IMR-90 (cell line): ENCODE measurements at regions not wholly inside any gene's neighbourhood (a gene's known extent, or its start where the extent isn't known, plus 50 kb on each side); places are given as distances from the start of the nearest gene placed in this dataset.

ENCODE experiments used
- ATAC-seq: fragments of 200-7000 bp; cut with Tn5 transposase; 2 replicates; pipeline ENCODE4 v1.9.1; 2020; ENCODE audit warnings: low read depth, mild to moderate bottlenecking, moderate library complexity
- BruUV-seq: library from RNA; stranded (reverse); fragments of 400-500 nt; replicated peaks from 2 replicates; lab custom pipeline; 2021; lab: Mats Ljungman, UMichigan
- CTCF ChIA-PET: fragments of 300-600 bp; formaldehyde crosslinking; extraction: SDS; loops from one replicate; lab custom pipeline; 2021; ENCODE audit warnings: antibody characterized with exemption; lab: Yijun Ruan, JAX
- POLR2A ChIA-PET: fragments of 300-600 bp; sonication (Branson Sonifier 250); formaldehyde crosslinking; loops from one replicate; lab custom pipeline; 2022; ENCODE audit warnings: antibody characterized with exemption; ENCODE audit not compliant: unreplicated experiment; lab: Charles Lee
- DNase-seq: peaks from one replicate; pipeline ENCODE4 v3.0.0; 2013
- H2AFZ ChIP-seq: replicated peaks from 2 replicates; pipeline ENCODE3; 2013; ENCODE audit warnings: low read length, mild to moderate bottlenecking; ENCODE audit not compliant: poor library complexity
- H2AK5ac ChIP-seq: 2 replicates; pipeline ENCODE4 v1.6.1; 2013; ENCODE audit warnings: low read depth, low read length, inconsistent platforms
- H2AK9ac ChIP-seq: replicated peaks from 2 replicates; pipeline ENCODE3; 2013; ENCODE audit warnings: mild to moderate bottlenecking, low read depth, low read length, moderate library complexity; ENCODE audit not compliant: poor library complexity
- H2BK120ac ChIP-seq: 2 replicates; pipeline ENCODE4 v1.6.1; 2013; ENCODE audit warnings: low read depth, low read length, inconsistent platforms
- H2BK15ac ChIP-seq: 3 replicates; pipeline ENCODE4 v1.6.1; 2013; ENCODE audit warnings: low read depth, low read length, inconsistent platforms
- H2BK20ac ChIP-seq: 2 replicates; pipeline ENCODE4 v1.6.1; 2013; ENCODE audit warnings: low read depth, mild to moderate bottlenecking, inconsistent platforms, low read length, moderate library complexity
- H2BK5ac ChIP-seq: 2 replicates; pipeline ENCODE4 v1.6.1; 2013; ENCODE audit warnings: mild to moderate bottlenecking, low read depth, low read length, inconsistent platforms; ENCODE audit not compliant: poor library complexity, severe bottlenecking
- H3K14ac ChIP-seq: replicated peaks from 2 replicates; pipeline ENCODE4 v1.6.1; 2013; ENCODE audit warnings: low read depth, low read length, inconsistent platforms
- H3K18ac ChIP-seq: 2 replicates; pipeline ENCODE4 v1.6.1; 2013; ENCODE audit warnings: low read depth, low read length, control low read depth
- H3K23ac ChIP-seq: 2 replicates; pipeline ENCODE4 v1.6.1; 2013; ENCODE audit warnings: low read depth, low read length, inconsistent platforms
- H3K27ac ChIP-seq: 2 replicates; pipeline ENCODE4 v1.5.1; 2013; ENCODE audit warnings: mild to moderate bottlenecking, control low read depth, low read length; ENCODE audit not compliant: insufficient read depth
- H3K27me3 ChIP-seq: 2 replicates; pipeline ENCODE4 v1.6.1; 2013; ENCODE audit warnings: low read length; ENCODE audit not compliant: control insufficient read depth, insufficient read depth
- H3K36me3 ChIP-seq: 2 replicates; pipeline ENCODE4 v1.6.1; 2013; ENCODE audit warnings: low read length, mixed read lengths; ENCODE audit not compliant: control insufficient read depth, insufficient read depth
- H3K4ac ChIP-seq: 2 replicates; pipeline ENCODE4 v1.6.1; 2013; ENCODE audit warnings: low read depth, low read length, inconsistent platforms
- H3K4me1 ChIP-seq: 2 replicates; pipeline ENCODE4 v1.6.1; 2013; ENCODE audit warnings: low read length, mixed read lengths; ENCODE audit not compliant: control insufficient read depth, insufficient read depth
- H3K4me2 ChIP-seq: 2 replicates; pipeline ENCODE4 v1.6.1; 2013; ENCODE audit warnings: low read depth, mild to moderate bottlenecking, control low read depth, low read length, moderate library complexity
- H3K4me3 ChIP-seq: 2 replicates; pipeline ENCODE4 v1.5.1; 2013; ENCODE audit warnings: low read depth, mild to moderate bottlenecking, control low read depth, low read length, moderate library complexity; ENCODE audit not compliant: insufficient read depth
- H3K56ac ChIP-seq: 2 replicates; pipeline ENCODE4 v1.6.1; 2013; ENCODE audit warnings: low read length, inconsistent platforms; ENCODE audit not compliant: insufficient read depth; ENCODE audit errors: extremely low read depth
- H3K79me1 ChIP-seq, 2 experiments: 2 replicates each; pipeline ENCODE4 v1.6.1; 2013; ENCODE audit warnings: low read length in 2 of 2, inconsistent platforms in 1 of 2, low read depth in 1 of 2
- H3K9ac ChIP-seq: 2 replicates; pipeline ENCODE4 v1.6.1; 2013; ENCODE audit warnings: low read depth, low read length, control low read depth
- H3K9me1 ChIP-seq: 2 replicates; pipeline ENCODE4 v1.6.1; 2013; ENCODE audit warnings: low read length, inconsistent platforms; ENCODE audit not compliant: insufficient read depth
- H3K9me3 ChIP-seq: 2 replicates; pipeline ENCODE4 v1.6.1; 2013; ENCODE audit warnings: low read length; ENCODE audit not compliant: control insufficient read depth, insufficient read depth
- H4K20me1 ChIP-seq: 2 replicates; pipeline ENCODE4 v1.6.1; 2013; ENCODE audit warnings: low read length, inconsistent platforms; ENCODE audit not compliant: insufficient read depth
- H4K5ac ChIP-seq: 2 replicates; pipeline ENCODE4 v1.6.1; 2013; ENCODE audit warnings: mild to moderate bottlenecking, low read depth, low read length, control low read depth
- H4K8ac ChIP-seq, 2 experiments: 2 replicates each; pipeline ENCODE4 v1.6.1; 2013; ENCODE audit warnings: low read depth in 2 of 2, low read length in 2 of 2, control low read depth in 1 of 2, inconsistent platforms in 1 of 2
- H4K91ac ChIP-seq: 2 replicates; pipeline ENCODE4 v1.6.1; 2013; ENCODE audit warnings: low read depth, low read length, inconsistent platforms; ENCODE audit not compliant: insufficient read depth
- BHLHE40 ChIP-seq: fragments of 150-350 bp; IDR thresholded peaks from 2 replicates; pipeline ENCODE4 v1.6.1; 2016; ENCODE audit warnings: mild to moderate bottlenecking, low read depth, low read length
- MAFK ChIP-seq: IDR thresholded peaks from 2 replicates; pipeline ENCODE4 v1.6.1; 2012; ENCODE audit warnings: low read depth, low read length, improper control_type of control experiment
- MXI1 ChIP-seq: IDR thresholded peaks from 2 replicates; pipeline ENCODE4 v1.6.1; 2012; ENCODE audit warnings: low read depth, mild to moderate bottlenecking, low read length, moderate library complexity, borderline replicate concordance
- RAD21 ChIP-seq: IDR thresholded peaks from 2 replicates; pipeline ENCODE4 v1.6.1; 2012; ENCODE audit warnings: low read length, improper control_type of control experiment
- RCOR1 ChIP-seq: IDR thresholded peaks from 2 replicates; pipeline ENCODE4 v1.6.1; 2012; ENCODE audit warnings: mild to moderate bottlenecking, low read length, improper control_type of control experiment; ENCODE audit not compliant: insufficient replicate concordance
- RFX5 ChIP-seq: IDR thresholded peaks from 2 replicates; pipeline ENCODE4 v1.8.0; 2012; ENCODE audit warnings: low read depth, mild to moderate bottlenecking, low read length, moderate library complexity
- SMC3 ChIP-seq: fragments of 150-350 bp; IDR thresholded peaks from 2 replicates; pipeline ENCODE4 v1.6.1; 2016; ENCODE audit warnings: low read depth, mild to moderate bottlenecking, antibody characterized with exemption, low read length, moderate library complexity
- WGBS, 2 experiments: methylation state at CpG; one replicate each; pipeline versions ENCODE4 v1.1.5 to v1.1.7; 2013; ENCODE audit warnings: missing lambda C conversion rate in 2 of 2; ENCODE audit not compliant: insufficient read length in 1 of 2; ENCODE audit errors: extremely low coverage in 2 of 2; 5-methylcytosine and 5-hydroxymethylcytosine counted together
- dilution Hi-C: fragments of 300-500 bp; cut with HindIII; formaldehyde crosslinking; loops from one replicate; pipeline ENCODE4 v1.14.3; 2018; ENCODE audit warnings: low sequenced_read_pairs; ENCODE audit not compliant: unreplicated experiment
- in situ Hi-C: fragments of 300-500 bp; cut with MboI; formaldehyde crosslinking; loops from 3 replicates; pipeline ENCODE4 v1.14.3; 2019; ENCODE audit warnings: low sequenced_read_pairs, inconsistent platforms, mixed read lengths
- intact Hi-C: fragments of 100-400 bp; cut with micrococcal nuclease; formaldehyde crosslinking; loops from 2 replicates; pipeline ENCODE4 v1.10.0; 2022
- TF ChIP-seq, protein P1 (sequence below): conservative IDR thresholded peaks from 2 replicates; pipeline ENCODE4 v1.5.1; 2012; ENCODE audit warnings: mild to moderate bottlenecking, low read depth, low read length, improper control_type of control experiment

DNA sequence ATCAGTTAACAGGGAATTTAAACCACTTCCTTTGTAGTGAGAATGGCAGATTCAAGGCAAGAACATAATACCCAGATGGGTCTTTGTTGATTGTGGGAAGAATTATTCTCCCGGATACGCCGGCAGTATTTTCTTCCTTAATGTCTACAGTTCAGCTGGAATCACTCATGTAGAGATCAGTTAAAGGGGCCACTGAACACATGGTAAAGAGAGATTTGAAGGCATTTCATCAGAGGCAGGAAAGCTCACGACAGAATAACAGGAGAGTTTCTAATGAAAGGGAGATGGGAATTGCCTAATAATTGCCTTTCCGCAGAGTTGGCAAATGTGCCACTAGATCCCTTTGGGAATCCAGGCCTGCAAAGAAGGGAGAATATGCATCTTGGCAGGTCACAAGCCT, 327.7 kb upstream of the ZNF804A start:
- Histone ChIP-seq H3K9me3 (peaks cover 5% of the 10 kb centered on the region; the same call in 1 of the 2 replicates), H3K4me3 (no peak overlapping the region), H4K8ac (no peak overlapping the region), H3K36me3 (no peaks in the 10 kb centered on the region), H3K27me3 (no peaks in the 10 kb centered on the region), H3K56ac (no peak overlapping the region), H3K9me1 (no peaks in the 10 kb centered on the region), H2BK120ac (no peak overlapping the region), H3K4ac (no peak overlapping the region), H2BK15ac (no peak overlapping the region), H3K4me2 (no peak overlapping the region), H3K27ac (no peak overlapping the region), H3K4me1 (no peaks in the 10 kb centered on the region), H2AFZ (no peak overlapping the region), H3K79me1 (no peaks in the 10 kb centered on the region), H2BK20ac (no peak overlapping the region), H2AK5ac (no peak overlapping the region), H4K91ac (no peak overlapping the region), H4K5ac (no peak overlapping the region), H2BK5ac (no peak overlapping the region), H4K20me1 (no peaks in the 10 kb centered on the region), H2AK9ac (no peak overlapping the region), H3K23ac (no peak overlapping the region), H3K14ac (no peak overlapping the region), H3K9ac (no peak overlapping the region), H3K18ac (no peak overlapping the region)
- dilution Hi-C loops (no loop called here), intact Hi-C loops (no loop called here), in situ Hi-C loops (no loop called here)
- POLR2A ChIA-PET = no interaction called here
- no TSS peak for BruUV-seq
- CTCF ChIA-PET = no interaction called here
- no peak for TF ChIP-seq RCOR1
- TF ChIP-seq RAD21 = no peak
- TF ChIP-seq MAFK = no peak
- TF ChIP-seq, protein P1, sequence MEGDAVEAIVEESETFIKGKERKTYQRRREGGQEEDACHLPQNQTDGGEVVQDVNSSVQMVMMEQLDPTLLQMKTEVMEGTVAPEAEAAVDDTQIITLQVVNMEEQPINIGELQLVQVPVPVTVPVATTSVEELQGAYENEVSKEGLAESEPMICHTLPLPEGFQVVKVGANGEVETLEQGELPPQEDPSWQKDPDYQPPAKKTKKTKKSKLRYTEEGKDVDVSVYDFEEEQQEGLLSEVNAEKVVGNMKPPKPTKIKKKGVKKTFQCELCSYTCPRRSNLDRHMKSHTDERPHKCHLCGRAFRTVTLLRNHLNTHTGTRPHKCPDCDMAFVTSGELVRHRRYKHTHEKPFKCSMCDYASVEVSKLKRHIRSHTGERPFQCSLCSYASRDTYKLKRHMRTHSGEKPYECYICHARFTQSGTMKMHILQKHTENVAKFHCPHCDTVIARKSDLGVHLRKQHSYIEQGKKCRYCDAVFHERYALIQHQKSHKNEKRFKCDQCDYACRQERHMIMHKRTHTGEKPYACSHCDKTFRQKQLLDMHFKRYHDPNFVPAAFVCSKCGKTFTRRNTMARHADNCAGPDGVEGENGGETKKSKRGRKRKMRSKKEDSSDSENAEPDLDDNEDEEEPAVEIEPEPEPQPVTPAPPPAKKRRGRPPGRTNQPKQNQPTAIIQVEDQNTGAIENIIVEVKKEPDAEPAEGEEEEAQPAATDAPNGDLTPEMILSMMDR = no peak
- TF ChIP-seq MXI1 = no peak
- no peak for TF ChIP-seq RFX5
- no peak for TF ChIP-seq BHLHE40
- no peak for TF ChIP-seq SMC3
- DNase-seq = no peak
- 70% methylated on average over 2 of the region's 5 CpGs; no CpG with 5 or more reads in 1 of the 2 experiments for WGBS, 2 experiments
- no peak for ATAC-seq
